ENCODE measurements at regions not wholly inside any gene's neighbourhood (a gene's known extent, or its start where the extent isn't known, plus 50 kb on each side); places are given as distances from the start of the nearest gene placed in this dataset.

DNA sequence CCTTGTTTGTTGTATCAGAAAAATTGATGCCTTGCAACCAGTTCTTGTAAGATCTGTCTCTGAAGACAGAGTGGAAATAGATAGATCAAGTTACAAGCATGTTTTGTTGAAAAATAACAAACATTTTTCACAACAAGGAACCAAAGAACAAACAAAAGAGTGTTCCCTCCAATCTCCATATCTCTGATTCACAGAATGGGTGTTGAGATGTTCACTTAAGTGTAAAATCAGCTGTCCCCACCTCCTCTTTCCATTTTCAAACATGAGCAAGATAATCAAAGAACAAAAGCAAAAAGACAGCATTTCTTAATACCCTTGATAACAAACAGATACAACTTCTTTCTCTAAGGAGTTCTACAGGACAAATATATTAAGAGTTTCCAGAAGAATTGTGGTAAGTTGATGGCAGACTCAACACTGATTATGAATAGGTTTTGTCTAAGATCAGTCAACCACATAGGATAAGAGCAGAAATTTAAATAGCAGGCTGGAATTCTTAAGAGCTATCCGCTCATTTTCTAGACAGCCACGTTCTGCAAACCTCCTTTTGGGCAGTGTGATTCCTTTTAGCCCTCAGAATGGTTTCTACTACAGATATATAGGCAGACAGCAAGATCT lies 970.9 kb upstream of the AUTS2 start:
- TF ChIP-seq, protein P1, sequence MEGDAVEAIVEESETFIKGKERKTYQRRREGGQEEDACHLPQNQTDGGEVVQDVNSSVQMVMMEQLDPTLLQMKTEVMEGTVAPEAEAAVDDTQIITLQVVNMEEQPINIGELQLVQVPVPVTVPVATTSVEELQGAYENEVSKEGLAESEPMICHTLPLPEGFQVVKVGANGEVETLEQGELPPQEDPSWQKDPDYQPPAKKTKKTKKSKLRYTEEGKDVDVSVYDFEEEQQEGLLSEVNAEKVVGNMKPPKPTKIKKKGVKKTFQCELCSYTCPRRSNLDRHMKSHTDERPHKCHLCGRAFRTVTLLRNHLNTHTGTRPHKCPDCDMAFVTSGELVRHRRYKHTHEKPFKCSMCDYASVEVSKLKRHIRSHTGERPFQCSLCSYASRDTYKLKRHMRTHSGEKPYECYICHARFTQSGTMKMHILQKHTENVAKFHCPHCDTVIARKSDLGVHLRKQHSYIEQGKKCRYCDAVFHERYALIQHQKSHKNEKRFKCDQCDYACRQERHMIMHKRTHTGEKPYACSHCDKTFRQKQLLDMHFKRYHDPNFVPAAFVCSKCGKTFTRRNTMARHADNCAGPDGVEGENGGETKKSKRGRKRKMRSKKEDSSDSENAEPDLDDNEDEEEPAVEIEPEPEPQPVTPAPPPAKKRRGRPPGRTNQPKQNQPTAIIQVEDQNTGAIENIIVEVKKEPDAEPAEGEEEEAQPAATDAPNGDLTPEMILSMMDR (IDR thresholded peaks at IDR 0.05), result no peak
- no peak for TF ChIP-seq POLR2A (IDR thresholded peaks at IDR 0.05)
